ENCODE measurements at regions not wholly inside any gene's neighbourhood (a gene's known extent, or its start where the extent isn't known, plus 50 kb on each side); places are given as distances from the start of the nearest gene placed in this dataset.
"Not testable (repeated sequence)": the region's sequence is repeated elsewhere in the genome, so short reads cannot be mapped to it uniquely, and the experiment has no call there.

- DNase-seq: no peak
These were observed 1148.1 kb upstream of the FANCL start for GRCh38 chr2:59389240-59389639.

- DNase-seq: no peak
These were observed 1144.8 kb upstream of the FANCL start for GRCh38 chr2:59385971-59386370.

- DNase-seq: no peak
These were observed 1142.3 kb upstream of the FANCL start for GRCh38 chr2:59383473-59383872.

GRCh38 chr2:59378127-59378526, 1137.0 kb upstream of the FANCL start:
- DNase-seq: no peak

- DNase-seq: no peak
These were observed 1125.2 kb upstream of the FANCL start for GRCh38 chr2:59366288-59366687.

- no peak for DNase-seq
These were observed 1113.4 kb upstream of the FANCL start for GRCh38 chr2:59354498-59354897.

GRCh38 chr2:59353306-59353921, 1112.3 kb upstream of the FANCL start:
- DNase-seq: no peak

GRCh38 chr2:59342166-59342565, 1101.0 kb upstream of the FANCL start:
- DNase-seq: no peak

GRCh38 chr2:59339837-59340207, 1098.7 kb upstream of the FANCL start:
- no peak for DNase-seq

- no peak for DNase-seq
These were observed 1098.2 kb upstream of the FANCL start for GRCh38 chr2:59339121-59339836.

GRCh38 chr2:59333007-59333406, 1091.9 kb upstream of the FANCL start:
- no peak for DNase-seq

GRCh38 chr2:59326581-59327365, 1085.6 kb upstream of the FANCL start:
- DNase-seq: not testable (repeated sequence)

GRCh38 chr2:59322870-59323269, 1081.7 kb upstream of the FANCL start:
- DNase-seq: no peak

GRCh38 chr2:59322005-59322404, 1080.9 kb upstream of the FANCL start:
- no peak for DNase-seq

GRCh38 chr2:59314031-59314766, 1073.1 kb upstream of the FANCL start:
- no peak for DNase-seq

- no peak for DNase-seq
These were observed 1072.1 kb upstream of the FANCL start for GRCh38 chr2:59312967-59313940.

- DNase-seq: no peak
These were observed 1070.9 kb upstream of the FANCL start for GRCh38 chr2:59312029-59312428.

- DNase-seq: no peak
These were observed 1067.0 kb upstream of the FANCL start for GRCh38 chr2:59308108-59308507.

GRCh38 chr2:59307196-59307595, 1066.1 kb upstream of the FANCL start:
- DNase-seq: no peak

- no peak for DNase-seq
These were observed 1062.1 kb upstream of the FANCL start for GRCh38 chr2:59303272-59303671.

- no peak for DNase-seq
These were observed 1061.6 kb upstream of the FANCL start for GRCh38 chr2:59302683-59303082.
